ENCODE measurements at regions not wholly inside any gene's neighbourhood (a gene's known extent, or its start where the extent isn't known, plus 50 kb on each side); places are given as distances from the start of the nearest gene placed in this dataset.

DNA sequence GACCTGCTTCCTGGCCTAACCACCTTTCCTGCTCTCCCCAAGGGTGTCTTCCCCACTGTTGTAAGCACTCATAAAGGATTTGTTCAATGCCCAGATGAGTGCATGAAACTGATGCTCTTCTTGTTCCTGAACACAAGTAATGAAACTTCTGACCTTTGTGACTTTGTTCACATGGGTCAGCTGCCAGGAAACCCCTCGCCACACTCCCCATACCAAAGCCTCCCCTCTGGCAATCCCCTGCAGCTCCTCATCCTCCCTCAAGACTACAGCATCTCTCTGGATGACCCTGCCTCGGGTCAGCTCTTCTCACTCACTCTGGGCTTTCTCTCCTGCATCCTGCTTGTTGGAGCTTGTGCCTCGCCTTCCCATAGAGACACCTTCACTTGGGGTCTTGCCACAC is 72.2 kb upstream of the SPTLC1 start (continued):
- no peak for TF ChIP-seq KDM4A (IDR thresholded peaks at IDR 0.05; ENCODE audit: low read depth, low read length, severe bottlenecking)
- no peak for TF ChIP-seq CHD1 (IDR thresholded peaks at IDR 0.05; ENCODE audit: low read depth, low read length)
- TF ChIP-seq TCF12 (IDR thresholded peaks at IDR 0.05; ENCODE audit: low read depth, low read length) = no peak
- no peak for TF ChIP-seq CTBP2 (IDR thresholded peaks at IDR 0.05; ENCODE audit: borderline replicate concordance, insufficient read depth, insufficient read length, low read length)
- no peak for TF ChIP-seq CREB1 (IDR thresholded peaks at IDR 0.05)
- no peak for TF ChIP-seq BRCA1 (IDR thresholded peaks at IDR 0.05; ENCODE audit: low read depth, low read length)
- TF ChIP-seq SIX5 (IDR thresholded peaks at IDR 0.05; ENCODE audit: low read depth, low read length) = no peak
- TF ChIP-seq SRF (IDR thresholded peaks at IDR 0.05; ENCODE audit: low read depth, low read length) = no peak

All from H1 (cell line).